DMS 273 (cell line): ENCODE measurements at regions not wholly inside any gene's neighbourhood (a gene's known extent, or its start where the extent isn't known, plus 50 kb on each side); places are given as distances from the start of the nearest gene placed in this dataset.

Experiments
- DNase-seq: peaks from one replicate; lab custom pipeline; 2025; ENCODE audit not compliant: unreplicated experiment; lab: John Stamatoyannopoulos, UW

- no peak for DNase-seq
Observed at GRCh38 chr11:114857281-114857680, 179.0 kb downstream of the NXPE2 start.

- no peak for DNase-seq
Observed at GRCh38 chr11:114864896-114865295, 186.6 kb downstream of the NXPE2 start.

DNA sequence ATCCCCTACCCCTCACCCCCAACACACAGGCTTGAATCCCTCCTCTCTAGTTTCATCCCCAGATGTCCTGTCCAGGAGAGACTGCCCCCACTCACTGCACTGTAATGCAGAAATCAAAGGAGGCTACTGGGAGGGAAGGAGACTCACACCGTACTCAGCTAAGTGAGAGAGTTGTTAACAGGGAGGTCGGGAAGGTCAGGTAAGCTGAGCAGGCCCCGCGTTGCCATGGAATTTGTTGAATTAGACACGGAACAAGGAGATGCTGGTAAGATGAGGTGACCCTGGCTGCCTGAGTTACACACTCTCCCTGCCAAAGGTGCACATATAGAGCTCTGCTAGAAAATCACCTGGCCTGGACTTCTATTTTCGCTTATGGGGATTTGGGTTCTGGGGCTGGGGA, 197.9 kb downstream of the NXPE2 start:
- DNase-seq = no peak

GRCh38 chr11:114877976-114878375, 199.6 kb downstream of the NXPE2 start:
- DNase-seq = no peak

GRCh38 chr11:114880442-114880841, 202.1 kb downstream of the NXPE2 start:
- DNase-seq = no peak

DNA sequence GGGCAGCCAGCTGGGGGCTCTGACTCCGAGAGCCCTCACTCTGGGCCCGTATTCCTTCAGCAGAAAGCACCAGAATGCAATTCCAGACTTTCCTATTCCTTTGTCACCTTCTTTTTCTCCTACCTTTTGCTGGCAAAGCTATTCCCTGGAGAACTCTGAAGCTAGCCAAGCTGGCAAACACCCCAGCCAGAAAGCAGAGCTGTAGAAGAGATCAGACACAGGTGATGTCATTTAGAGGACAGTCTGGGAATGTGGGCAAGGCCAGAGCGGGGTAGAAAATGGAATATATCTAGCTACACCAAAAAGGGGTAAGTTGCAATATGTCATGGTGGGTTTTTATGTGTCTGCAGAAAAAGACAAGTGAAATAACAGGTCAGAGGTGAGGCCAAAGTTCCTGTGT, 205.1 kb downstream of the NXPE2 start:
- DNase-seq = no peak

DNA sequence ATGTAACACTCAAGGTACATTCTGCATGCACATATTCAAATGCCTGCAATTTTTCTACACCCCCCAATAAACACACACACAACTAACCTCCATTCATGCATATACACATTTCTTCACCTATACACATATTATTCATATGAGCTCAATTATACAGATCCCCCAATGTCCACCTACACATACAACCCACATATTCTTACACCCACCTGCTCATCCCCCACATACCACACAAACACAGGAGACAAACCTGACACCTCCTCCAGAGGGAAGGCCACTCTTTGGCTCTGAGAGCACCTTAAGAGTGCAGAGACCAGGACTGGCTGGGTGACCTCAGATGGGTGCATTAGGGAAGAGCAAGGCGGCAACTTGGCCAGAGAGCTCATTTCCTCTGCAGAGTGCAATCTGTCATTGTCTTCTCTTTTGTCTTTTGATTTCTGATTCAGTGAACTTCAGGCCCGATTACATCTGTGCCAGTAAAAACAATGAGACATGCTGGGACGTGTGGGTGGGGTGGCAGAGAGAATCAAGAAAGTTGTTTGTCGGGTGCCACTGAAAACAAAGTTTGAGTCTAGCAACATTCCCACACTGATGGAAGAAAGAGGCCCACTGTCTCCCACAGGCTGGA, 208.4 kb downstream of the NXPE2 start:
- no peak for DNase-seq

DNA sequence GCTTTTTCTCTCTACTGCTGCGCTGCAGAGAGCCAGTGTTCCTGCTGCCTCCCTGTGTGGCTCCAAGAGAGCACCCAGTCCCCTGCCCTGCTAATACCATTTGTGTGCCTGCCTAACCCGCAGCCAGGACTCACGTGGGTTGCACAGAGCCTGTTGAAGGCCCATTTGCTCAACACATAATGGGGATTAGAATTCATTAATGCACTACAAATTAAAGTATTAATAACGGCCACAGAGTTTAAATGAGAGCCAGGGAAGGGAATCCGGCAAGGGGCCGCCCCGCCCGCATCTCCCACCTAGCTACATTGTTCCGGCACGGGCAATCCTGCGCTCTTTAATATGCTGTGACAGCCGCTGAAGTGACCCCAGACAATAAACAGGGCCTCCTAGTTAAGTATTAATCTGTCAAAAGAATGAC, 211.3 kb downstream of the NXPE2 start:
- no peak for DNase-seq

GRCh38 chr11:114890038-114890437, 211.7 kb downstream of the NXPE2 start:
- no peak for DNase-seq

GRCh38 chr11:114891911-114892310, 213.6 kb downstream of the NXPE2 start:
- DNase-seq = no peak

DNA sequence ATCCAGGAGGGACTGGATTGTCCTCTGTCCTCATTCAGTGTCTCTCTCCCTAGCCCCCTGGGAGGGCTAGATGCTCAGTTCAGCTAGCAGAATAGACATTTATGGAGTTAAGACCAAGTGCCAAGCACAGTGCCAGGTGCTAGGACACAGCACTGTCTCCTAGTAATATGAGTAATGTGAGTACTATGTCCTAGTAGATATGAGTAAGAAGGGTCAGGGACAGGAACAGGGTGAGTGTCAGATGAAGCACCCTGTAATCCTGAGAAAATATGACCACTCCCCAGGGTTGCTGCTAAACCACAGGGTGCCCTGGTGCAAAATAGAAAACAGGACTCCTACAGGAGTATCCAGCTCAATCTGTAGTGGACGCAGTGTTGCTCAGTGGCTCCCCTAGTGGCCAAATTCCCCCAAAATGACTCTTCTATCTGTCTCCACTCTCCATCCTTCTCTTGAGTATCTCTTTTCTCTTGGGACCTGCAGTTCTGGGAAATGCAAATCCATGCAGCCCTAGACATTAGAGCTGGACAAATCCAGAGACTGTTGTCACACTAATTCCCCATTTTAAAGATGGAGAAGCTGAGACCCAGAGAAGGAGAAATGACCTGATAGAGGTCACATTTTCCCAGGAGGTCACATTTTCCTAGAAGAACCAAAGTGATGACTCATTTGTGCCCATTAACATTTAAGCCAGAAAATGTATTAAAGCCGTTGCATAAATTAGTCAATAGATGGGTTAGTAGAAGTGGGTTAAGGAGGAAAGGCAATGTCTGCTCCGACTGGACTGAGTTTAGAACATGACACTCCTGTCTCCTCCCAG, 214.3 kb downstream of the NXPE2 start:
- peak; percentile 27 for DNase-seq

DNA sequence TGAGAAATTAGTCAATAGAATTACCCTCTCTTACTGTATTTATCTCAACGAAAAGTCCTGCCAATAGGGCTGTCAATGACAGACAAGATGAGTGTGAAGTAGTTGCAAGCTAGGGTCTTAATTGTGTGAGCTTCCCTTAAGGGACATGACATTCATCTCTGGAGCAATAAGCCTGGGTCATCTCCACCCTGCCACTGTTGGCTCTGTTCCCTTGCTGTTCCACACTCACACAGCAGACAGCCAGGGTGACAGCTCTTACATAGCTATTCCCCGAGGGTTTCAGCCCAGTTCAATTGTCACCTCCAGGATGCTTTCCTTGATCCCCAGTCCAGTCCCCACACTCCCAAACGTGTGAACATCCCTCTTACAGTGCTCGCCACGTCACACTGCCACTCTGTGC, 215.0 kb downstream of the NXPE2 start:
- DNase-seq = no peak

GRCh38 chr11:114896594-114896993, 218.3 kb downstream of the NXPE2 start:
- no peak for DNase-seq

- peak; percentile 1 for DNase-seq
Observed at GRCh38 chr11:114909866-114910265, 231.5 kb downstream of the NXPE2 start.

GRCh38 chr11:114912826-114913225, 234.5 kb downstream of the NXPE2 start:
- DNase-seq = no peak

GRCh38 chr11:114914231-114915005, 236.1 kb downstream of the NXPE2 start:
- no peak for DNase-seq

DNA sequence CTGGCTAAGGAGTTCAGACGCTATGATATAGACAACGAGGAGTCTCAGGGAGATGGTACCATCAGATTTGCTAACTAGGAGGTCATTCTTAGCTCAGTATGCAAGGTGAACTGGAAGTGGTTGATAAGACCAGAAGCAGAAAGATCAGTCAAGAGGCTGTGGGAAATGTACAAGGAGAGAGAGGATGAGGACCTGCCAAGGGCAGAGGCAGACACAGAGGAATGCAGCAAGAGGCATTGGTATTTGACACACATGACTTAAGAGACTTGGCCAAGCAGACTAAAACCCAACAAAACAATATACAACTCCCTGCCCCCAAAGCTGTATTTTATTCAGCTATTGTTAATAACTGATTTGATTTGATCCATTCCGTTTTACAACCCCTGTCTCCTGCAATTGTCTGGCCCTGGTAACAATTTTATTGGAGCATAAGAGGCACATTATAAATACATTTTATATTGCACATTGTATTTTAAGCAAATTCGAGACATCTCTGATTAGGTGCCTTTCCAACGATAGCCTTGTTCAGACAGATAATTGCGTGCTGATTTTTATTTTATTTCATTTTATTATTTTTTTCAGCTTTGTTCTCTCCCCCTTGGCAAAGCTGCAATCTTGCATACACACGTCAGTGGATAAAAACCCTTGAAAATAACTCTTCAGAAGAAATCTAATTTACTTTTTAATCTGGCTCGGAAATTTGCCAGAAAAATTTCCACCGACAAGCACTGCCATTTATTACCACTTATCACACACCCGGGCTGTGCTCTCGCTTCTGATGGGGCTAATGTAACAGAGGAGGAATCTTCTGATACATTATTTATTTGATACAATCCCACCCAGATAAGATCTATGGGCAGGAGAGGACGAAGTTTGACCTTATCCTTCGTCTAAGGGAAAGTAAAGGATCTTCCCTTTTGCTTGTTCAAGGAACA, 237.8 kb downstream of the NXPE2 start:
- DNase-seq = no peak

DNA sequence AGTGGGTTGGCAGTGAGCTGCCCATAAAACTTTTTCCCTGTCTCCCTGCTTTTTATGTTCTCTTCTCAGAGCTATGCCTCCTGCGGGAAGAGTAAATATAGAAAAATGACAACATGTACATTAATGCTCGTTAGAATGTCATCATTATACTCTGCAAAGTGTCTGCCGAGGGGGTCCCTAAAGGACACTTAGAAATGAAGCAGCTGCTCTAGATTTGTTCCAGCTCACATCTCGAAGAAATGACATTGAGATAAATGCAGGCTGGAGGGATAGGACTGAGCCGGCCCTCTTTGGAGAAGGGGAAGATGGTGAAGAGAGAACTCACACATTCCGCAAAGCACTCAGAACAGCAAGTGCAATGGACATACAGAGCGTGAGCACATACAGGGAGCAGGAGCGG, 240.0 kb downstream of the NXPE2 start:
- DNase-seq = no peak

- no peak for DNase-seq
Observed at GRCh38 chr11:114921697-114922096, 243.4 kb downstream of the NXPE2 start.

- no peak for DNase-seq
Observed at GRCh38 chr11:114924042-114924441, 245.7 kb downstream of the NXPE2 start.

DNA sequence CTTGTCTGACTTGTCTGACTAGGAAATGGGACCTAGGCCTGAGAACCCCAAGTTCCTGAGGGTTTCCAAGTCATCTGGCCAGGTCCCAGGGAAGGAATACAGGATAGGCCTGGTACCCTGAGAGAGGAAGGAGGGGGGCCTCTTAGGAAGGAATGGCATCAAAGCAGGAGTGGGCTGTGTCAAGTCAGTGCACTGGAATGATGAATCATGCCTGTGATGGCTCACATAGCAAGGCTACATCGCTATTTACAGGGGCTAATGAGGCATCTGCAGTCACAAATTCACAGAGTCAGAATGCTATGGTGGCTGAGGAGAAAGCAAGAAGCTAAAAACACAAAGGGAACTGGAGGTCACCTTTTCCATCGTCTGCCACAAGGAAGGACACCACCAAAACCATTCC, 247.3 kb downstream of the NXPE2 start:
- DNase-seq = no peak
